Vagina (tissue), 2 donors: ENCODE measurements at regions not wholly inside any gene's neighbourhood (a gene's known extent, or its start where the extent isn't known, plus 50 kb on each side); places are given as distances from the start of the nearest gene placed in this dataset.

Experiments
- DNase-seq, 2 donors: peaks; one replicate each; pipeline ENCODE4 v3.0.0-alpha.2; 2017; ENCODE audit errors: extremely low spot score in 2 of 2
- H3K27ac ChIP-seq: fragments of 200-600 bp; sonication (generic); one replicate; pipeline ENCODE4 v1.5.1; 2019
- H3K27me3 ChIP-seq: fragments of 200-600 bp; sonication (generic); one replicate; pipeline ENCODE4 v1.5.1; 2019
- H3K36me3 ChIP-seq, 2 donors: fragments of 200-600 bp; sonication (generic); one replicate each; pipeline ENCODE4 v1.5.1; 2017 to 2019
- H3K4me1 ChIP-seq: fragments of 200-600 bp; sonication (generic); one replicate; pipeline ENCODE4 v1.5.1; 2019
- H3K4me3 ChIP-seq, 2 donors: fragments of 200-600 bp; sonication (generic); 1 replicate in 1 of 2; 2 replicates in 1 of 2; pipeline ENCODE4 v1.5.1; 2016 to 2019
- H3K9me3 ChIP-seq: fragments of 200-600 bp; sonication (generic); one replicate; pipeline ENCODE4 v1.5.1; 2019
- POLR2A ChIP-seq, 2 donors: fragments of 450-650 bp; IDR thresholded peaks; one replicate each; pipeline ENCODE4 v1.6.1; 2017; ENCODE audit warnings: antibody characterized with exemption in 2 of 2, mild to moderate bottlenecking in 2 of 2, moderate library complexity in 2 of 2
- POLR2AphosphoS5 ChIP-seq, 2 donors: sonication (generic); formaldehyde crosslinking; IDR thresholded peaks; one replicate each; pipeline ENCODE4 v1.9.0; 2017; ENCODE audit warnings: antibody characterized with exemption in 2 of 2, mild to moderate bottlenecking in 2 of 2, low read depth in 1 of 2; ENCODE audit not compliant: insufficient read depth in 1 of 2
- intact Hi-C: fragments of 100-400 bp; cut with DNase I; formaldehyde crosslinking; loops from one replicate; pipeline ENCODE4 v1.15.1; 2023
- TF ChIP-seq, protein P1 (sequence below), 3 experiments: fragments of 450-650 bp in 2 of 3; fragments of 200-600 bp in 1 of 3; sonication (generic) in 1 of 3; IDR thresholded peaks; one replicate each; pipeline ENCODE4 v1.5.1; 2017 to 2019; ENCODE audit warnings: antibody characterized with exemption in 3 of 3, mild to moderate bottlenecking in 2 of 3, moderate library complexity in 2 of 3

DNA sequence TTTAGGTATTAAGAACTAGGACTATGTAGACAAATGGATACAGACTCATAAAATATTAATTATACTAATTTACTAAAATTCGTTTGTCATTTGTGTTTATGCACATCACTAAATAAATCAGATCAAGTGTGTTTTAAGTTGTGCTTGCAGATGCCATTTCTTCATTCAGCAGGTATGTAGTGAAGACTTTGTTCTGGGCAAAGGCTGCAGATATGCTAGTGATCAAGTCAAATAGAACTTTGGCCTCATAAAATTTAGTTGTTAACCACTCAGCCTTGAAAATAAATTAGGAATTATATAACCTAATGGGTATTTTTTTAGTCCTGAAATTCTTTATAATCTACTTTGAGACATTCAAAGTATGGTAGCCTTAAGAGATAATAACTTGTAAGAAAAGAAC lies 80.4 kb upstream of the TRPC4 start:
- no peaks in the 10 kb centered on the region for H3K4me1 ChIP-seq
- no peaks in the 10 kb centered on the region for H3K27me3 ChIP-seq
- H3K27ac ChIP-seq = no peak overlapping the region
- no peaks in the 10 kb centered on the region for H3K36me3 ChIP-seq
- TF ChIP-seq POLR2A (IDR thresholded peaks at IDR 0.05) (no peak), POLR2AphosphoS5 (IDR thresholded peaks at IDR 0.05; ENCODE audit: insufficient read depth in 1 of 2, low read depth in 1 of 2) (no peak)
- TF ChIP-seq, protein P1, sequence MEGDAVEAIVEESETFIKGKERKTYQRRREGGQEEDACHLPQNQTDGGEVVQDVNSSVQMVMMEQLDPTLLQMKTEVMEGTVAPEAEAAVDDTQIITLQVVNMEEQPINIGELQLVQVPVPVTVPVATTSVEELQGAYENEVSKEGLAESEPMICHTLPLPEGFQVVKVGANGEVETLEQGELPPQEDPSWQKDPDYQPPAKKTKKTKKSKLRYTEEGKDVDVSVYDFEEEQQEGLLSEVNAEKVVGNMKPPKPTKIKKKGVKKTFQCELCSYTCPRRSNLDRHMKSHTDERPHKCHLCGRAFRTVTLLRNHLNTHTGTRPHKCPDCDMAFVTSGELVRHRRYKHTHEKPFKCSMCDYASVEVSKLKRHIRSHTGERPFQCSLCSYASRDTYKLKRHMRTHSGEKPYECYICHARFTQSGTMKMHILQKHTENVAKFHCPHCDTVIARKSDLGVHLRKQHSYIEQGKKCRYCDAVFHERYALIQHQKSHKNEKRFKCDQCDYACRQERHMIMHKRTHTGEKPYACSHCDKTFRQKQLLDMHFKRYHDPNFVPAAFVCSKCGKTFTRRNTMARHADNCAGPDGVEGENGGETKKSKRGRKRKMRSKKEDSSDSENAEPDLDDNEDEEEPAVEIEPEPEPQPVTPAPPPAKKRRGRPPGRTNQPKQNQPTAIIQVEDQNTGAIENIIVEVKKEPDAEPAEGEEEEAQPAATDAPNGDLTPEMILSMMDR (IDR thresholded peaks at IDR 0.05) = no peak
- no peak overlapping the region for H3K4me3 ChIP-seq
- H3K9me3 ChIP-seq = no peaks in the 10 kb centered on the region
- DNase-seq = no peak
- intact Hi-C loops = no loop called here

- intact Hi-C loops = no loop called here
- Histone ChIP-seq H3K27ac (no peak overlapping the region), H3K36me3 (no peaks in the 10 kb centered on the region), H3K27me3 (no peaks in the 10 kb centered on the region), H3K4me3 (no peak overlapping the region), H3K9me3 (no peaks in the 10 kb centered on the region), H3K4me1 (no peaks in the 10 kb centered on the region)
- no peak for DNase-seq
- TF ChIP-seq, protein P1 (IDR thresholded peaks at IDR 0.05) = no peak
- no peak for TF ChIP-seq POLR2A (IDR thresholded peaks at IDR 0.05)
- TF ChIP-seq POLR2AphosphoS5 (IDR thresholded peaks at IDR 0.05; ENCODE audit: insufficient read depth in 1 of 2, low read depth in 1 of 2) = no peak
Observed at GRCh38 chr13:37947419-37948140, 78.0 kb upstream of the TRPC4 start.

- intact Hi-C loops = no loop called here
- TF ChIP-seq, protein P1 (IDR thresholded peaks at IDR 0.05) = no peak
Observed at GRCh38 chr13:37945651-37946575, 76.3 kb upstream of the TRPC4 start.

DNA sequence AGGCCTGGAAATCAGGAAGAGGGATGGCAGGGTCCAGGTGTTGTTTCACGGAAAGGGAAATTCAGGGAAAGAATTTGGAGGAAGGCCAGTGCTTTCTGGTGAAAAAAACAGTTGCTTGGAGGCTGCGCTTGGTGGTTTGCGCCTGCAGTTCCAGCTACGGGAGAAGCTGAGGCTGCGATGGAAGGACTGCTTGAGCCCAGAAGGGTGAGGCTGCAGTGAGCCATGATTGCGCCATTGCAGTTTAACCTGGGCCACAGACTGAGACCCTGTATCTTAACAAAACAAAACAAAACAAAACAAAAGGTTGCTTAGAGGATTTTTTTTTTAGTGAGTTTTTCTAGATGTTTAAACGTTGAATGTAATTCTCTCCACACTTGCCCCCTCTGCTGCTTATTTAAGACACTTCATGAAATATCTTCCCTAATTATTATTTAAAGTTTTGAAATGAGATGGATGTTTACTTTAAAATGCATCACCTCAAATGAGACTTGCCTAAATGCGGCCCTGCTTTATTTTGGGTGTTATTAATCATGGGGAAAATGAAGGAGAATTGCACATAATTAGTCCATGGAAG lies 75.4 kb upstream of the TRPC4 start:
- Histone ChIP-seq H3K9me3 (no peaks in the 10 kb centered on the region), H3K27me3 (no peaks in the 10 kb centered on the region), H3K4me3 (no peak overlapping the region), H3K4me1 (no peaks in the 10 kb centered on the region), H3K36me3 (no peaks in the 10 kb centered on the region), H3K27ac (no peak overlapping the region)
- TF ChIP-seq, protein P1 (IDR thresholded peaks at IDR 0.05) = no peak
- TF ChIP-seq POLR2A (IDR thresholded peaks at IDR 0.05) (no peak), POLR2AphosphoS5 (IDR thresholded peaks at IDR 0.05; ENCODE audit: insufficient read depth in 1 of 2, low read depth in 1 of 2) (no peak)
- intact Hi-C loops = no loop called here
- no peak for DNase-seq

More at GRCh38 chr13:37945651-37946575, 76.3 kb upstream of the TRPC4 start:
- Histone ChIP-seq H3K36me3 (no peaks in the 10 kb centered on the region), H3K4me3 (no peak overlapping the region), H3K4me1 (no peaks in the 10 kb centered on the region), H3K27ac (no peak overlapping the region), H3K9me3 (no peaks in the 10 kb centered on the region), H3K27me3 (no peaks in the 10 kb centered on the region)
- no peak for DNase-seq
